ENCODE measurements at regions not wholly inside any gene's neighbourhood (a gene's known extent, or its start where the extent isn't known, plus 50 kb on each side); places are given as distances from the start of the nearest gene placed in this dataset.

DNA sequence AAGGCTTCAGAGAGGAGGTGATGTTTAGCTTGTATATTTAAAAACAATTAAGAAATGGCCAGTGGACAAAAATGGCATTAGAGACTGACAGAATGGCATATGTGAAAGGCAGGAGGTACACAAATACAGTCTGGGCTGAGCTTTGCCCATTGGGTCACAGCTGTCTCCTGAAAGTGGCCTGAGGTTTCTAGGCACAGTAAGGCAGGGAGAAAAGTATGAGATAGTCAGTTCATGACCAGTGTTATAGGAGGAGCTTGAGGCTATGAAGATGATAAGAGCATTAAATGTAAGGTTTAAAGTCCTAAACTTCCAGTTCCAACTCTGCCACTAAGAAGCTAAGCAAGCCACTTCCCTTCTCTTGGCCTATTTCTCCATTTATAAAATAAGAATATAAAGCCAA lies 111.2 kb upstream of the SETMAR start:
- TF ChIP-seq, protein P1, sequence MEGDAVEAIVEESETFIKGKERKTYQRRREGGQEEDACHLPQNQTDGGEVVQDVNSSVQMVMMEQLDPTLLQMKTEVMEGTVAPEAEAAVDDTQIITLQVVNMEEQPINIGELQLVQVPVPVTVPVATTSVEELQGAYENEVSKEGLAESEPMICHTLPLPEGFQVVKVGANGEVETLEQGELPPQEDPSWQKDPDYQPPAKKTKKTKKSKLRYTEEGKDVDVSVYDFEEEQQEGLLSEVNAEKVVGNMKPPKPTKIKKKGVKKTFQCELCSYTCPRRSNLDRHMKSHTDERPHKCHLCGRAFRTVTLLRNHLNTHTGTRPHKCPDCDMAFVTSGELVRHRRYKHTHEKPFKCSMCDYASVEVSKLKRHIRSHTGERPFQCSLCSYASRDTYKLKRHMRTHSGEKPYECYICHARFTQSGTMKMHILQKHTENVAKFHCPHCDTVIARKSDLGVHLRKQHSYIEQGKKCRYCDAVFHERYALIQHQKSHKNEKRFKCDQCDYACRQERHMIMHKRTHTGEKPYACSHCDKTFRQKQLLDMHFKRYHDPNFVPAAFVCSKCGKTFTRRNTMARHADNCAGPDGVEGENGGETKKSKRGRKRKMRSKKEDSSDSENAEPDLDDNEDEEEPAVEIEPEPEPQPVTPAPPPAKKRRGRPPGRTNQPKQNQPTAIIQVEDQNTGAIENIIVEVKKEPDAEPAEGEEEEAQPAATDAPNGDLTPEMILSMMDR (IDR thresholded peaks at IDR 0.05): no peak
- TF ChIP-seq POLR2A (IDR thresholded peaks at IDR 0.05): no peak
